HL-60 (cell line): ENCODE measurements at regions not wholly inside any gene's neighbourhood (a gene's known extent, or its start where the extent isn't known, plus 50 kb on each side); places are given as distances from the start of the nearest gene placed in this dataset.

Experiments
- DNase-seq, 2 experiments: peaks; one replicate each; pipeline ENCODE4 v3.0.0-alpha.2; 2010 to 2020; ENCODE audit warnings: low read depth in 1 of 2, low spot score in 1 of 2
- H3K27ac ChIP-seq: fragments of 250-450 bp; sonication (Bioruptor Pico); replicated peaks from 2 replicates; pipeline ENCODE4 v1.5.1; 2020; ENCODE audit warnings: mild to moderate bottlenecking, moderate library complexity
- H3K27me3 ChIP-seq: fragments of 250-450 bp; sonication (Bioruptor Pico); 2 replicates; pipeline ENCODE4 v1.5.1; 2021; ENCODE audit warnings: mild to moderate bottlenecking, moderate library complexity; ENCODE audit not compliant: insufficient read depth, poor library complexity, severe bottlenecking
- H3K4me3 ChIP-seq: replicated peaks from 2 replicates; pipeline ENCODE4 v1.5.1; 2011; ENCODE audit warnings: mild to moderate bottlenecking, control low read depth, low read length; ENCODE audit not compliant: insufficient read depth
- GABPA ChIP-seq: IDR thresholded peaks from 2 replicates; pipeline ENCODE4 v1.6.1; 2012; ENCODE audit warnings: low read depth
- POLR2AphosphoS5 ChIP-seq: IDR thresholded peaks from 2 replicates; pipeline ENCODE4 v1.6.1; 2012; ENCODE audit warnings: low read depth
- SPI1 ChIP-seq: IDR thresholded peaks from 2 replicates; pipeline ENCODE4 v1.6.1; 2012; ENCODE audit warnings: low read depth, mild to moderate bottlenecking, borderline replicate concordance
- TF ChIP-seq, protein P1 (sequence below): IDR thresholded peaks from 2 replicates; pipeline ENCODE4 v1.6.1; 2012; ENCODE audit warnings: low read depth; ENCODE audit not compliant: insufficient replicate concordance
- TF ChIP-seq, protein P2 (sequence below): IDR thresholded peaks from one replicate; pipeline ENCODE4 v1.5.1; 2011; ENCODE audit warnings: low read length, control low read depth, inconsistent platforms; ENCODE audit not compliant: insufficient read depth

DNA sequence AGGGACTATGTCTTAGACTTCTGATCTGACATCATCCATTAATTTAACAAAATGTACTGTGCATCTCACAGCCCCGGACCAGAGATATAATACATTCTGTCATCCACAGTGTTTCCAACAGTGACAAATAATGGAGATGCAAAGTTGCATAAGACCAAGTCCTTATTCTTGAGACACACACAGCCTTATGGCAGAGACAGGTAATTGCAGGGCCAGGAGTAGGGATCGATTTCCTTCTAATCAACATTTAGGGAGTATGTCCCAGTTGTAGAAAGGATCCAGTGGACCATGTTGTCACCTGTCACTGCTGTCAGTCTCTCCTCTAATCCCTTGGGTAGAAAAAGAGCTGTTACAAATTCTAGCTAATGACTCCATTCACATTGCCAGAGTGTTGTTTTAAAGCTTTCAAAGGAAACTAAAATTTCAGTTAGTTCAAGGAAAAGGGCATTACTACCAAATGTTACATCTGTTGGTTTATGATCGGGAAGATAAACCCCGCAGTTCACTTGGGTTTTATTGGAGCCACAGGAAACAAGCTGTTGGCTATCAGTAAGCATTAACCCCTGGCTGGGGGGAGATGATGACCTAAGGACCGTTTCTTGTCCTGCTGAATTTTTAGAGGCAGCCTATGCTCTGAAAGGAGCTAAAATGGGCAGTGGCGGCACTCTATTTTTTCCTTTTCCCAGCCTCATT is 111.4 kb upstream of the ATXN1 start:
- no peak for TF ChIP-seq GABPA
- TF ChIP-seq, protein P1, sequence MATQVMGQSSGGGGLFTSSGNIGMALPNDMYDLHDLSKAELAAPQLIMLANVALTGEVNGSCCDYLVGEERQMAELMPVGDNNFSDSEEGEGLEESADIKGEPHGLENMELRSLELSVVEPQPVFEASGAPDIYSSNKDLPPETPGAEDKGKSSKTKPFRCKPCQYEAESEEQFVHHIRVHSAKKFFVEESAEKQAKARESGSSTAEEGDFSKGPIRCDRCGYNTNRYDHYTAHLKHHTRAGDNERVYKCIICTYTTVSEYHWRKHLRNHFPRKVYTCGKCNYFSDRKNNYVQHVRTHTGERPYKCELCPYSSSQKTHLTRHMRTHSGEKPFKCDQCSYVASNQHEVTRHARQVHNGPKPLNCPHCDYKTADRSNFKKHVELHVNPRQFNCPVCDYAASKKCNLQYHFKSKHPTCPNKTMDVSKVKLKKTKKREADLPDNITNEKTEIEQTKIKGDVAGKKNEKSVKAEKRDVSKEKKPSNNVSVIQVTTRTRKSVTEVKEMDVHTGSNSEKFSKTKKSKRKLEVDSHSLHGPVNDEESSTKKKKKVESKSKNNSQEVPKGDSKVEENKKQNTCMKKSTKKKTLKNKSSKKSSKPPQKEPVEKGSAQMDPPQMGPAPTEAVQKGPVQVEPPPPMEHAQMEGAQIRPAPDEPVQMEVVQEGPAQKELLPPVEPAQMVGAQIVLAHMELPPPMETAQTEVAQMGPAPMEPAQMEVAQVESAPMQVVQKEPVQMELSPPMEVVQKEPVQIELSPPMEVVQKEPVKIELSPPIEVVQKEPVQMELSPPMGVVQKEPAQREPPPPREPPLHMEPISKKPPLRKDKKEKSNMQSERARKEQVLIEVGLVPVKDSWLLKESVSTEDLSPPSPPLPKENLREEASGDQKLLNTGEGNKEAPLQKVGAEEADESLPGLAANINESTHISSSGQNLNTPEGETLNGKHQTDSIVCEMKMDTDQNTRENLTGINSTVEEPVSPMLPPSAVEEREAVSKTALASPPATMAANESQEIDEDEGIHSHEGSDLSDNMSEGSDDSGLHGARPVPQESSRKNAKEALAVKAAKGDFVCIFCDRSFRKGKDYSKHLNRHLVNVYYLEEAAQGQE: no peak
- TF ChIP-seq POLR2AphosphoS5: no peak
- TF ChIP-seq, protein P2, sequence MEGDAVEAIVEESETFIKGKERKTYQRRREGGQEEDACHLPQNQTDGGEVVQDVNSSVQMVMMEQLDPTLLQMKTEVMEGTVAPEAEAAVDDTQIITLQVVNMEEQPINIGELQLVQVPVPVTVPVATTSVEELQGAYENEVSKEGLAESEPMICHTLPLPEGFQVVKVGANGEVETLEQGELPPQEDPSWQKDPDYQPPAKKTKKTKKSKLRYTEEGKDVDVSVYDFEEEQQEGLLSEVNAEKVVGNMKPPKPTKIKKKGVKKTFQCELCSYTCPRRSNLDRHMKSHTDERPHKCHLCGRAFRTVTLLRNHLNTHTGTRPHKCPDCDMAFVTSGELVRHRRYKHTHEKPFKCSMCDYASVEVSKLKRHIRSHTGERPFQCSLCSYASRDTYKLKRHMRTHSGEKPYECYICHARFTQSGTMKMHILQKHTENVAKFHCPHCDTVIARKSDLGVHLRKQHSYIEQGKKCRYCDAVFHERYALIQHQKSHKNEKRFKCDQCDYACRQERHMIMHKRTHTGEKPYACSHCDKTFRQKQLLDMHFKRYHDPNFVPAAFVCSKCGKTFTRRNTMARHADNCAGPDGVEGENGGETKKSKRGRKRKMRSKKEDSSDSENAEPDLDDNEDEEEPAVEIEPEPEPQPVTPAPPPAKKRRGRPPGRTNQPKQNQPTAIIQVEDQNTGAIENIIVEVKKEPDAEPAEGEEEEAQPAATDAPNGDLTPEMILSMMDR: no peak
- TF ChIP-seq SPI1: no peak
- no peak for DNase-seq
- Histone ChIP-seq H3K27me3 (peaks cover 5% of the 10 kb centered on the region), H3K4me3 (no peak overlapping the region), H3K27ac (no peak overlapping the region)

GRCh38 chr6:16871047-16871446 is 109.8 kb upstream of the ATXN1 start:
- Histone ChIP-seq H3K27me3 (peaks cover 8% of the 10 kb centered on the region), H3K4me3 (no peak overlapping the region), H3K27ac (no peak overlapping the region)
- no peak for DNase-seq
- TF ChIP-seq, protein P1: no peak
- TF ChIP-seq GABPA: no peak
- no peak for TF ChIP-seq POLR2AphosphoS5
- TF ChIP-seq, protein P2: no peak

DNA sequence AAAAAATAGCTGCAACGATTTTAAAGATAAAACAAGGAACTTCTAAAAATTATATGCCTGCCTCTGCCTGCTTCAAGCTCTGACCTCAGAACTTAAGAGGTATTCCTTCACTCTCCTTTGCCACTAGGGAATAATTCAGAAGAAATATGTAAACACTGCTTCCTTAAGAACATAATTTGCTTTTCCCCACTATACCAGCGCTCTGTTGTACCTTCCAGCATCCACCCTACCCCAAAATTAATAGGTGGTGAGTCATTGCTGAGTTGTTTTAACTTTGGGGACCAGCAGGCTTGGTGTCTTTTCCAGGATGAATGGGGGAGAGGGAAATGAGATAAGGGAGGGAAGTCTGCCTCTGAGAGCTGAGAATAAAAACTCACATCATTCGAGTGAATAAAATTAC is 107.7 kb upstream of the ATXN1 start:
- TF ChIP-seq, protein P1: no peak
- TF ChIP-seq POLR2AphosphoS5: no peak
- TF ChIP-seq, protein P2: no peak
- no peak for TF ChIP-seq GABPA
- no peak for TF ChIP-seq SPI1
- Histone ChIP-seq H3K27ac (no peak overlapping the region), H3K27me3 (peaks cover 8% of the 10 kb centered on the region), H3K4me3 (no peak overlapping the region)
- DNase-seq: no peak
